ENCODE measurements at regions not wholly inside any gene's neighbourhood (a gene's known extent, or its start where the extent isn't known, plus 50 kb on each side); places are given as distances from the start of the nearest gene placed in this dataset.

DNA sequence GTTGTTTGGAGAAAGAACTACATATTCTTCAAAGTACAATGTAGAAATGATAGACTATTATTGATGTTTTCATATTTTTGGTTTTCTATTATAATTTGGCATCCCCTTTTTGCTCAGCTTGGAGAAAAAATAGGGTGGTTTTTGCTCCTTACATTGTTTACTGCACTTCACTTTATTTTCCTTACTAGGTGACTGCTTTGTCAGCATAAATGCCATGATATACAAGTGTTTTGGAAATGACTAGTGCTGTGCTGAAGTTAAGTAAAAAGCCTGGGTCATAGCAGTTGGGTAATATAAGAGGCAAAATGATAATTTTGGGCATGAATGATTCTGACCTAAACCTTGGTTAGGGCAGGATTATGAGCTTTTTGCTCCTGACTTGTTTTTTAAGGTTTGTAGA, 250.9 kb downstream of the KCNS3 start:
- no peaks in the 10 kb centered on the region for H3K27me3 ChIP-seq
- intact Hi-C loops (cut with DNase I), result no loop called here
- H3K27ac ChIP-seq, result no peak overlapping the region
- no peaks in the 10 kb centered on the region for H3K36me3 ChIP-seq
- no peak for ATAC-seq
- no peak overlapping the region for H3K4me3 ChIP-seq
- H3K4me1 ChIP-seq, result no peaks in the 10 kb centered on the region
- H3K9me3 ChIP-seq, result no peaks in the 10 kb centered on the region
- TF ChIP-seq, protein P1, sequence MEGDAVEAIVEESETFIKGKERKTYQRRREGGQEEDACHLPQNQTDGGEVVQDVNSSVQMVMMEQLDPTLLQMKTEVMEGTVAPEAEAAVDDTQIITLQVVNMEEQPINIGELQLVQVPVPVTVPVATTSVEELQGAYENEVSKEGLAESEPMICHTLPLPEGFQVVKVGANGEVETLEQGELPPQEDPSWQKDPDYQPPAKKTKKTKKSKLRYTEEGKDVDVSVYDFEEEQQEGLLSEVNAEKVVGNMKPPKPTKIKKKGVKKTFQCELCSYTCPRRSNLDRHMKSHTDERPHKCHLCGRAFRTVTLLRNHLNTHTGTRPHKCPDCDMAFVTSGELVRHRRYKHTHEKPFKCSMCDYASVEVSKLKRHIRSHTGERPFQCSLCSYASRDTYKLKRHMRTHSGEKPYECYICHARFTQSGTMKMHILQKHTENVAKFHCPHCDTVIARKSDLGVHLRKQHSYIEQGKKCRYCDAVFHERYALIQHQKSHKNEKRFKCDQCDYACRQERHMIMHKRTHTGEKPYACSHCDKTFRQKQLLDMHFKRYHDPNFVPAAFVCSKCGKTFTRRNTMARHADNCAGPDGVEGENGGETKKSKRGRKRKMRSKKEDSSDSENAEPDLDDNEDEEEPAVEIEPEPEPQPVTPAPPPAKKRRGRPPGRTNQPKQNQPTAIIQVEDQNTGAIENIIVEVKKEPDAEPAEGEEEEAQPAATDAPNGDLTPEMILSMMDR (IDR thresholded peaks at IDR 0.05), result no peak
- no peak for DNase-seq

GRCh38 chr2:18125303-18125702, 246.8 kb downstream of the KCNS3 start:
- ATAC-seq, result no peak
- DNase-seq, result no peak
- intact Hi-C loops (cut with DNase I), result no loop called here
- no peaks in the 10 kb centered on the region for H3K36me3 ChIP-seq
- H3K4me1 ChIP-seq, result no peaks in the 10 kb centered on the region
- H3K9me3 ChIP-seq, result no peaks in the 10 kb centered on the region
- TF ChIP-seq, protein P1 (IDR thresholded peaks at IDR 0.05), result no peak
- no peak overlapping the region for H3K27ac ChIP-seq
- H3K27me3 ChIP-seq, result no peaks in the 10 kb centered on the region
- H3K4me3 ChIP-seq, result no peak overlapping the region

DNA sequence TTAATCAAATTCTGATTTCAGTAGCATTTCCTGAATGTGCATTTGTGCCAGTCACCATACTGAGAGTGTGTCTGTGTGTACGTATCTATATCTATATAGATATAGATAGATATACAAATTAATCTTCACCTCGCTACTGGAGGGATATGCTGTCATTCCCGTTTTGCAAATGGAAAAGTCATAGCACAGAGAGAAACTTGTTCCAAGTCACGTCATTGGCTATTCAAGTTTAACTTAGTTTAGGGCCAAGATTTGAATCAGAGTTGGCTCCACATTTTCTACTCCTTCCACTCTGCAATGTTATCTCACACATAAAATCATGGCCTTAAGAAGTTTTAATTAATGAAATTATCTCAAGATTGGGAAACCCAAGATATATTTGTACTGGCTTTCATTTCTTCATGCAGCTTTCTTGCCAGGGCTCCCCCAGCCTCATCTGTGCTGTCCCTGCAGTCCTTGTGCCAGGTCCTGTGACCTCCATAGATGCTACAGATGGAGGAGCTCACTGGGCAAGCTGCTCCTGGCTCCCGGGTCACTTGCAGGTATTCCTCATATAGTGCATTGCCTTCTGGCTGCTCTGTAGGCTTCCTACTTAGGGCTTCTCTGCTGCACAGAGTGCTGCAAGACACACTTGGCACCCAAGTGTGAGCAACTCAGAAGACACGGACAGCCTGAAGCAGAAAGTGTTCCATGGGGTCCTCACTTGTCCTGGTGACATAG, 245.8 kb downstream of the KCNS3 start:
- Histone ChIP-seq H3K27ac (no peak overlapping the region), H3K4me3 (no peak overlapping the region), H3K27me3 (no peaks in the 10 kb centered on the region), H3K4me1 (peaks cover 4% of the 10 kb centered on the region), H3K9me3 (no peaks in the 10 kb centered on the region), H3K36me3 (no peaks in the 10 kb centered on the region)
- TF ChIP-seq, protein P1 (IDR thresholded peaks at IDR 0.05), result no peak
- DNase-seq (no peak), ATAC-seq (no peak)
- intact Hi-C loops (cut with DNase I), result no loop called here

- DNase-seq (no peak), ATAC-seq (no peak)
- intact Hi-C loops (cut with DNase I), result no loop called here
- Histone ChIP-seq H3K9me3 (no peaks in the 10 kb centered on the region), H3K27ac (no peak overlapping the region), H3K4me3 (no peak overlapping the region), H3K4me1 (peaks cover 5% of the 10 kb centered on the region), H3K36me3 (no peaks in the 10 kb centered on the region), H3K27me3 (no peaks in the 10 kb centered on the region)
- TF ChIP-seq, protein P1 (IDR thresholded peaks at IDR 0.05), result no peak
Observed at GRCh38 chr2:18123577-18123976, 245.1 kb downstream of the KCNS3 start.

DNA sequence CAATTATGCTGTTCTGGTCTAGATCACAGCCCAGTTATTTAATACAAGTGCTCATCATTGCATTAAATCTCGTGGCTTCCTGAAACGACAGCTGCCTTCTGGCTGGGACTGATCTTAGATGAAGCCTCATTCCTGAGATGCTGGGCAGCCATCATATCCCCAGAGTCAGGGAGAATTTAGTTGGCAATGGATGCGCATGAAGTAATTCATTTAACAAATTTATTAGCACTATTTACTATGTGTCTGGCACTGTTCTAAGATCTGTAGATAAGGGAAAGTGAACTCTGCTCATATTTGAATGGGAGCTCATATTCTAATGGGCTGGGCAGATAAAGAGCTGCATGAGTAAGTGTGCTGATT, 244.7 kb downstream of the KCNS3 start:
- H3K27me3 ChIP-seq, result no peaks in the 10 kb centered on the region
- no peaks in the 10 kb centered on the region for H3K9me3 ChIP-seq
- intact Hi-C loops (cut with DNase I), result no loop called here
- TF ChIP-seq, protein P1 (IDR thresholded peaks at IDR 0.05), result no peak
- DNase-seq (no peak), ATAC-seq (no peak)
- no peak overlapping the region for H3K27ac ChIP-seq
- no peak overlapping the region for H3K4me3 ChIP-seq
- H3K36me3 ChIP-seq, result no peaks in the 10 kb centered on the region
- H3K4me1 ChIP-seq, result peaks cover 5% of the 10 kb centered on the region
